GM19372 (cell line): ENCODE measurements at regions not wholly inside any gene's neighbourhood (a gene's known extent, or its start where the extent isn't known, plus 50 kb on each side); places are given as distances from the start of the nearest gene placed in this dataset.
"Not testable (repeated sequence)": the region's sequence is repeated elsewhere in the genome, so short reads cannot be mapped to it uniquely, and the experiment has no call there.

Source experiments
- ATAC-seq: cut with Tn5 transposase; IDR thresholded peaks from one replicate; pipeline ENCODE4 v1.9.1; 2021; ENCODE audit warnings: mild to moderate bottlenecking, low read depth, moderate library complexity; ENCODE audit not compliant: unreplicated experiment

- ATAC-seq = no peak
Measured at GRCh38 chr12:91249518-91250272, 67.1 kb upstream of the DCN start.

GRCh38 chr12:91249054-91249453, 66.4 kb upstream of the DCN start:
- no peak for ATAC-seq

DNA sequence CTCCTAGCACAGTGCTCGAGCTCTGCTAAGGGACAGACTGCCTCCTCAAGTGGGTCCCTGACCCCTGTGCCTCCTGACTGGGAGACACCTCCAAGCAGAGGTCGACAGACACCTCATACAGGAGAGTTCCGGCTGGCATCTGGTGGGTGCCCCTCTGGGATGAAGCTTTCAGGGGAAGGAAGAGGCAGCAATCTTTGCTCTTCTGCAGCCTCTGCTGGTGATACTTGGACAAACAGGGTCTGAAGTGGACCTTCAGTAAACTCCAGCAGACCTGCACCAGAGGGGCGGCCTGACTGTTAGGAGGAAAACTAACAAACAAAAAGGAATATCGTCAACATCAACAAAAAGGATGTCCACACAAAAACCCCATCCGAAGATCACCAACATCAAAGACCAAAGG, 60.6 kb upstream of the DCN start:
- not testable (repeated sequence) for ATAC-seq

DNA sequence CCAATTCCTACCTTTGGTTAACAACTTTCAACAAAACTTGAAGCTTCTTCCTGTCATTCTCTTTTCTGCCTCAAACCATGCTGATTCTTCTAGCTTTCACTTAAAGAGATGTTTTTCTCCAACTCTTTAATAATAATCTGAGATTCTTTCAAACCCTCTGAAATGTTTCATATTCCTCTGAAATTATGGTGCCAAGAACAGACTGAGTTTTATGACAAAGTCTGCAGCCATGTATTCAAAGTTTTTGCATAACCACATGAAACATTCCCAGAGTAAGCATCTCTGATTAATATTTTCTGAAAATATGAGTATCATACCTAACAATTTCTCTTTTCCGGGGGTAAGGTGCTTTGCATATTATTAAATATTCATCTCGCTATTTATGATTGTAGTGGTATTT, 59.1 kb upstream of the DCN start:
- no peak for ATAC-seq

DNA sequence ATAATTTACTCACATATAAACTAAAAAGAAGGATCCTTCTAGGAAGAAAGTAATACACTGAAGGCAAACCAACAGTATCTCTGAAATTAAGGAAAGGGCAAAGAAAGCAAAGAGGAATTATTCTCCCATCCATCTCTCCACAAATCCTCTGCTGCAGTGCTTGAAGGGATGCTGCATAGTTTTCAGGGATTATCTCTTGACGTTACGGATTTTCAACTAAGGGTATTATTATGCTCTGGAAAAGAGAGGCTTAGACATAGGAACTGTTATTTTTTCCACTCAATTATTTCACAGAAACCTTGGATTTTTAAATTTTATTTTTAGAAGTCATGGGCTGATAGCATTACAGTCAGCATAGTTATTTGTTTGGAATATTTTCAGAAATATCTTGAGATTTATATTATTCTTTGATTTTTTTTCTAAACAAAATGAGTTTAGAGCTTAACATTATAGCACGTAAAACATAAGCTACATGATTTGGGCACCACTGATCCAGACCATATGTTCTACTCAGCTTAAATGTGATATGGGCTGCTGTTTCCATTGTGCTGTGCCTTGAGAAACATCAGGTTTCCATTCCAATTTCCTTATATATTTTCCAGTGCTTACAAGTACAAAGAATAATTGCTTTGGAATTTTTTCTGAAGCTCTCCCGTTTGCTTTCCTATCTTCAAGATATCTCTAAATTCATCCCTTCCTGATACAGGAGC, 57.9 kb upstream of the DCN start:
- ATAC-seq = no peak

DNA sequence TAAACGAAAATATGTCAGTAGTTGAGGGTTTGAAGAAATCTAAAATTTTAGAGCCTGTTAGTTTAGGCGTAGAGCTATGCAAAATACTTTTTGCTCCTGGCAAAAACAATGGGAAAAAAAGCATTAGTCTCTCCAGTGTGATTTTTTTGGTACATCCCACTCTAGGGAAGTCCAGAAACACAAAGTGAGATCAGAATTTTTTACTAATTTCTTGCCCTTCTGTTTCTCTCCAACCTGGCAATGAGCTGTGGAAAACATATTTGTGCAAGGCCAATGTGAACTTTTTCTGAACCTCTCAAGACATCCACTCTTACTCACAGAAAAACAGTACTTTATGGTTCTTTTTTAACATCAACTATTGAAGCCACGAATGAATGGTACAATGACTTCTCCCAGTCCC, 56.9 kb upstream of the DCN start:
- ATAC-seq = no peak
